ENCODE measurements at regions not wholly inside any gene's neighbourhood (a gene's known extent, or its start where the extent isn't known, plus 50 kb on each side); places are given as distances from the start of the nearest gene placed in this dataset.

DNA sequence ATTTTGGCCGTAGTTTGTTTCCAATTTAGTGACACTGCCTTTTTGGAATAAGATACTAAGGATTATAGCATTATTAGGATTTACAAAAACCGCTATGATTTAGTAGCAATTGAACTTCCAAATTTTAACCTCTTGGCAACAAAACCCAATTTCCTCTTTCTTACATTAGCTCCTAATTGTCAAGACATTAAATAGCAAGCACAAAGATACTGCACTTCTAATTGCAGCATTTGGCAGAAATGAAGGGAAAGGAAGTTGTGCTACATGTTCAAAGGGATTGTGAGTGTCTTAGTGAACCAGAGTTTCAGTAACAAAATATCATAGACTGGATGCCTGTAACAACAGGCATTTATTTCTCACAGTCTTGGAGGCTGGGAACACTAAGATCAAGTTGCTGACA lies 99.9 kb downstream of the NUF2 start:
- DNase-seq (ENCODE audit: low read depth, low spot score), result no peak
- no peak overlapping the region for H3K27ac ChIP-seq (ENCODE audit: low read depth, low read length)
- CTCF ChIA-PET, result no interaction called here

GRCh38 chr1:163422738-163423404 lies 101.1 kb downstream of the NUF2 start:
- ChIA-PET CTCF (no interaction called here), POLR2A (no interaction called here)
- no peaks in the 10 kb centered on the region for H3K27me3 ChIP-seq (ENCODE audit: control insufficient read depth, insufficient read depth, low read length)
- H3K27ac ChIP-seq (ENCODE audit: low read depth, low read length), result no peak overlapping the region
- no peak overlapping the region for H3K4me3 ChIP-seq (ENCODE audit: low read depth, low read length)
- no peaks in the 10 kb centered on the region for H3K9me3 ChIP-seq (ENCODE audit: control insufficient read depth, insufficient read depth, low read length)
- TF ChIP-seq, protein P1, sequence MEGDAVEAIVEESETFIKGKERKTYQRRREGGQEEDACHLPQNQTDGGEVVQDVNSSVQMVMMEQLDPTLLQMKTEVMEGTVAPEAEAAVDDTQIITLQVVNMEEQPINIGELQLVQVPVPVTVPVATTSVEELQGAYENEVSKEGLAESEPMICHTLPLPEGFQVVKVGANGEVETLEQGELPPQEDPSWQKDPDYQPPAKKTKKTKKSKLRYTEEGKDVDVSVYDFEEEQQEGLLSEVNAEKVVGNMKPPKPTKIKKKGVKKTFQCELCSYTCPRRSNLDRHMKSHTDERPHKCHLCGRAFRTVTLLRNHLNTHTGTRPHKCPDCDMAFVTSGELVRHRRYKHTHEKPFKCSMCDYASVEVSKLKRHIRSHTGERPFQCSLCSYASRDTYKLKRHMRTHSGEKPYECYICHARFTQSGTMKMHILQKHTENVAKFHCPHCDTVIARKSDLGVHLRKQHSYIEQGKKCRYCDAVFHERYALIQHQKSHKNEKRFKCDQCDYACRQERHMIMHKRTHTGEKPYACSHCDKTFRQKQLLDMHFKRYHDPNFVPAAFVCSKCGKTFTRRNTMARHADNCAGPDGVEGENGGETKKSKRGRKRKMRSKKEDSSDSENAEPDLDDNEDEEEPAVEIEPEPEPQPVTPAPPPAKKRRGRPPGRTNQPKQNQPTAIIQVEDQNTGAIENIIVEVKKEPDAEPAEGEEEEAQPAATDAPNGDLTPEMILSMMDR (IDR thresholded peaks at IDR 0.05; ENCODE audit: low read depth, low read length), result no peak
- DNase-seq (ENCODE audit: low read depth, low spot score), result no peak

More for the DNA sequence above, 99.9 kb downstream of the NUF2 start:
- no peaks in the 10 kb centered on the region for H3K27me3 ChIP-seq (ENCODE audit: control insufficient read depth, insufficient read depth, low read length)
- no peaks in the 10 kb centered on the region for H3K9me3 ChIP-seq (ENCODE audit: control insufficient read depth, insufficient read depth, low read length)
- POLR2A ChIA-PET, result no interaction called here
- TF ChIP-seq, protein P1 (IDR thresholded peaks at IDR 0.05; ENCODE audit: low read depth, low read length), result no peak
- no peak overlapping the region for H3K4me3 ChIP-seq (ENCODE audit: low read depth, low read length)

DNA sequence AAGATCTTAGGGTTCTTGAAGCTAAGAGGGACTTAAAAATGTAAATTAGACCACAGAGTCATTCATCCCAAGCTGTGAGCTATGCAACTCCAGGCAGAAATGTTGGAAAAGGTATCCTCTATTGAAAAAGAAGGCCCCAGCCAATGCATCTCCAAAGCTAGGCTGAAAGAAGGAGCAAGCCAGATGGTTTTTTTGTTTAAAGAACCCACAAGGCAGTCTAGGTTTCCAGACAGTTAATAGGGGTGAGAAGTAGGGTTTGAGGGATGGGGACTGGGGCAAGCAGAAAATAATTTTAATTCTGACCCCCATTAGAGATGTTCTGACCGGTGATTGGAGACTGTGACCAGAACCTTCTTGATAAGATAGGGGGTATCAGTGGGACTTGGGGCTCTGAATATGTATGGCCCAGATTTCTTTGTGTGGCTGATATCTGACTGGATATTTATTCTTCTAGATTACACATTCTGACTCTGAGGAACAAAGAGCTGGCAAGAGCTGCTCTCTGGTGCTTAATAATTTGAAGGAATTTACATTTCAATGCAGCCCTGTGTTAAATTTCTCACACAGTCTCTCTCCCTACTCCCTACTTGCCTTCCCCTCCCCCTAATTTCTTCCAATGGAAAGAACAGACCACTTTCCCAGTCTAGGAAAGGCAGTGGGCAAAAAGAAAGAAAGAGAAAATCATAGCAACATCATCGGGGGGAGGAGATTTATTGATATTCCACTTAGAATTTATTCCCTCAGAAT lies 104.9 kb downstream of the NUF2 start:
- TF ChIP-seq, protein P1 (IDR thresholded peaks at IDR 0.05; ENCODE audit: low read depth, low read length), result no peak
- Histone ChIP-seq H3K27ac (ENCODE audit: low read depth, low read length) (no peak overlapping the region), H3K4me3 (ENCODE audit: low read depth, low read length) (no peak overlapping the region), H3K27me3 (ENCODE audit: control insufficient read depth, insufficient read depth, low read length) (no peaks in the 10 kb centered on the region), H3K9me3 (ENCODE audit: control insufficient read depth, insufficient read depth, low read length) (no peaks in the 10 kb centered on the region)
- no peak for DNase-seq (ENCODE audit: low read depth, low spot score)
- ChIA-PET CTCF (no interaction called here), POLR2A (no interaction called here)

- CTCF ChIA-PET, result no interaction called here
- TF ChIP-seq, protein P1 (IDR thresholded peaks at IDR 0.05; ENCODE audit: low read depth, low read length), result no peak
- DNase-seq (ENCODE audit: low read depth, low spot score), result no peak
- POLR2A ChIA-PET, result no interaction called here
- Histone ChIP-seq H3K27me3 (ENCODE audit: control insufficient read depth, insufficient read depth, low read length) (no peaks in the 10 kb centered on the region), H3K27ac (ENCODE audit: low read depth, low read length) (no peak overlapping the region), H3K4me3 (ENCODE audit: low read depth, low read length) (no peak overlapping the region), H3K9me3 (ENCODE audit: control insufficient read depth, insufficient read depth, low read length) (no peaks in the 10 kb centered on the region)
Measured at GRCh38 chr1:163427279-163427678, 105.5 kb downstream of the NUF2 start.

- TF ChIP-seq, protein P1 (IDR thresholded peaks at IDR 0.05; ENCODE audit: low read depth, low read length), result no peak
- CTCF ChIA-PET, result no interaction called here
- no peak for DNase-seq (ENCODE audit: low read depth, low spot score)
- peaks cover 7% of the 10 kb centered on the region for H3K27me3 ChIP-seq (ENCODE audit: control insufficient read depth, insufficient read depth, low read length)
- no peaks in the 10 kb centered on the region for H3K9me3 ChIP-seq (ENCODE audit: control insufficient read depth, insufficient read depth, low read length)
- H3K4me3 ChIP-seq (ENCODE audit: low read depth, low read length), result no peak overlapping the region
- POLR2A ChIA-PET, result no interaction called here
- no peak overlapping the region for H3K27ac ChIP-seq (ENCODE audit: low read depth, low read length)
Measured at GRCh38 chr1:163436140-163436812, 114.5 kb downstream of the NUF2 start.
